GM19023 (cell line): ENCODE measurements at regions not wholly inside any gene's neighbourhood (a gene's known extent, or its start where the extent isn't known, plus 50 kb on each side); places are given as distances from the start of the nearest gene placed in this dataset.

Experiments
- ATAC-seq: cut with Tn5 transposase; IDR thresholded peaks from one replicate; pipeline ENCODE4 v1.9.1; 2021; ENCODE audit warnings: mild to moderate bottlenecking, moderate library complexity; ENCODE audit not compliant: unreplicated experiment

GRCh38 chr2:16019617-16020351, 79.4 kb downstream of the MYCN start:
- no peak for ATAC-seq

- ATAC-seq, result no peak
These were observed 78.7 kb downstream of the MYCN start for GRCh38 chr2:16019060-16019480.

- ATAC-seq, result no peak
These were observed 78.1 kb downstream of the MYCN start for GRCh38 chr2:16018277-16019059.

- no peak for ATAC-seq
These were observed 75.9 kb downstream of the MYCN start for GRCh38 chr2:16016282-16016681.

GRCh38 chr2:16015903-16016265, 75.5 kb downstream of the MYCN start:
- ATAC-seq, result no peak

GRCh38 chr2:16015210-16015902, 75.0 kb downstream of the MYCN start:
- no peak for ATAC-seq

- no peak for ATAC-seq
These were observed 74.5 kb downstream of the MYCN start for GRCh38 chr2:16014802-16015201.

GRCh38 chr2:16014041-16014787, 73.9 kb downstream of the MYCN start:
- no peak for ATAC-seq

GRCh38 chr2:16013359-16013911, 73.1 kb downstream of the MYCN start:
- no peak for ATAC-seq

- no peak for ATAC-seq
These were observed 72.4 kb downstream of the MYCN start for GRCh38 chr2:16012626-16013358.

- ATAC-seq, result no peak
These were observed 71.8 kb downstream of the MYCN start for GRCh38 chr2:16012029-16012596.

- ATAC-seq, result no peak
These were observed 71.2 kb downstream of the MYCN start for GRCh38 chr2:16011621-16011960.

GRCh38 chr2:16010951-16011620, 70.7 kb downstream of the MYCN start:
- ATAC-seq, result no peak

GRCh38 chr2:16010011-16010410, 69.7 kb downstream of the MYCN start:
- no peak for ATAC-seq

- no peak for ATAC-seq
These were observed 69.2 kb downstream of the MYCN start for GRCh38 chr2:16009560-16009959.

- no peak for ATAC-seq
These were observed 68.5 kb downstream of the MYCN start for GRCh38 chr2:16008856-16009255.

GRCh38 chr2:16008331-16008850, 68.0 kb downstream of the MYCN start:
- ATAC-seq, result no peak

- ATAC-seq, result no peak
These were observed 67.0 kb downstream of the MYCN start for GRCh38 chr2:16007167-16007934.
